ENCODE measurements at regions not wholly inside any gene's neighbourhood (a gene's known extent, or its start where the extent isn't known, plus 50 kb on each side); places are given as distances from the start of the nearest gene placed in this dataset.

- CTCF ChIA-PET, result no interaction called here
- Mint-ChIP-seq H3K27me3 (no peaks in the 10 kb centered on the region), H3K9me3 (no peaks in the 10 kb centered on the region), H3K36me3 (no peaks in the 10 kb centered on the region), H3K27ac (no peak overlapping the region), H3K4me1 (no peaks in the 10 kb centered on the region), H3K4me3 (no peak overlapping the region)
- DNase-seq, result no peak
These were observed 107.3 kb upstream of the GABRG2 start for GRCh38 chr5:161960314-161960713.

GRCh38 chr5:161966564-161966963 is 101.0 kb upstream of the GABRG2 start:
- DNase-seq, result no peak
- CTCF ChIA-PET, result interaction anchor here (0.7 kb wide), 1 partner anchor 19 kb away, joined by 3 read pairs; no protein-coding TSS in a partner anchor
- Mint-ChIP-seq H3K27ac (no peak overlapping the region), H3K36me3 (no peaks in the 10 kb centered on the region), H3K4me1 (no peaks in the 10 kb centered on the region), H3K4me3 (no peak overlapping the region), H3K9me3 (peaks cover 2% of the 10 kb centered on the region), H3K27me3 (no peaks in the 10 kb centered on the region)

DNA sequence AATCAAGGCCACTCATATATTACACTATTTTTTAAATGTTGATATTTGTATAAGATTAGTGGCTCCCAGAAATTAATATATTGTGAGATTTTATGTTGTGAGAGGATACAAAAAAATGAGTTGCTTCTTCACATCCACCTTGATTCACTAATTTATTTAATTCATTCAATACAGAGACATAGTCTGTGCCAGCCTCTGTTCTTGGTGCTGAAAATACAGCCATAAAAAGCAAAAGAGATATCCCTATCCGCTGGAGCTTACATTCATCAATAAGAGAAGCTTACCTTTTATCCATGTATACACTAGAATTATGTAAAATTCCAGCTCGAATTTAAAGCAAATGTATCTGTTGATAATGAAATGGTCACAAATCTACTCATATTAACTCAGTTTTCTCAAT is 92.2 kb upstream of the GABRG2 start:
- no peaks in the 10 kb centered on the region for H3K4me1 Mint-ChIP-seq
- no peak for DNase-seq
- no peak overlapping the region for H3K27ac Mint-ChIP-seq
- H3K27me3 Mint-ChIP-seq, result no peaks in the 10 kb centered on the region
- CTCF ChIA-PET, result no interaction called here
- H3K9me3 Mint-ChIP-seq, result no peaks in the 10 kb centered on the region
- H3K36me3 Mint-ChIP-seq, result no peaks in the 10 kb centered on the region
- H3K4me3 Mint-ChIP-seq, result no peak overlapping the region

DNA sequence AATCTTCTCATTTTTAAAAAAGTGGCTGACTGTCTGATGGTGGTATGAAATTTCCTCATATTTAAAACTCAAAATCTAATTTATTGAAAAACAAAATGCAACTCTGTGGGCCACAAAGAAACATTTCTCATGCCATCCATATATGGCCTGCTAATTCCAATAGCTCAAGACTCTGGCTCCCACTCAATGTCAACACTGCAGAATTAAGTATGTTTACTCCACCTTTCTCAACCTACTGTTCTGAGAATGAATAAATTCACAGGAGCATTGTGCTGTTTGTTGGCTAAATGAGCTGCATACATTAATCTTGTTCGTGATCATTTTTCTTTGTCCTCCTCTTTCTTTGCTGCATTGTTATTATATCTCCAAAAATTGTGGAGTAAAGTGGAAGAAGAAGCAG is 79.5 kb upstream of the GABRG2 start:
- CTCF ChIA-PET, result no interaction called here
- H3K27ac Mint-ChIP-seq, result no peak overlapping the region
- no peak for DNase-seq
- H3K36me3 Mint-ChIP-seq, result no peaks in the 10 kb centered on the region
- H3K4me1 Mint-ChIP-seq, result no peaks in the 10 kb centered on the region
- no peak overlapping the region for H3K4me3 Mint-ChIP-seq
- H3K27me3 Mint-ChIP-seq, result no peaks in the 10 kb centered on the region
- H3K9me3 Mint-ChIP-seq, result peaks cover 26% of the 10 kb centered on the region
